Left ventricle myocardium inferior (tissue), 1 donor: ENCODE measurements at regions not wholly inside any gene's neighbourhood (a gene's known extent, or its start where the extent isn't known, plus 50 kb on each side); places are given as distances from the start of the nearest gene placed in this dataset.

Experiments used
- DNase-seq: peaks from one replicate; pipeline ENCODE4 v3.0.0-alpha.2; 2020
- H3K27ac ChIP-seq: fragments of 200-600 bp; replicated peaks from 2 replicates; pipeline ENCODE4 v1.8.0; 2021
- H3K27me3 ChIP-seq: fragments of 200-600 bp; 2 replicates; pipeline ENCODE4 v1.8.0; 2021; ENCODE audit warnings: low read depth
- H3K36me3 ChIP-seq: fragments of 200-600 bp; 2 replicates; pipeline ENCODE4 v1.8.0; 2021
- H3K4me1 ChIP-seq: fragments of 200-600 bp; 2 replicates; pipeline ENCODE4 v1.8.0; 2021
- H3K4me3 ChIP-seq: fragments of 200-600 bp; 2 replicates; pipeline ENCODE4 v1.8.0; 2021; ENCODE audit warnings: mild to moderate bottlenecking, moderate library complexity
- H3K9me3 ChIP-seq: fragments of 200-600 bp; replicated peaks from 2 replicates; pipeline ENCODE4 v1.8.0; 2021
- intact Hi-C: fragments of 100-400 bp; cut with micrococcal nuclease; formaldehyde crosslinking; loops from one replicate; pipeline ENCODE4 v1.11.0; 2022
- TF ChIP-seq, protein P1 (sequence below): fragments of 200-600 bp; IDR thresholded peaks from 2 replicates; pipeline ENCODE4 v1.8.0; 2021; ENCODE audit warnings: antibody characterized with exemption, mild to moderate bottlenecking, borderline replicate concordance
- donor health status: DM: no; HTN: yes; CAD: no; lungs with severe emphysema.

DNA sequence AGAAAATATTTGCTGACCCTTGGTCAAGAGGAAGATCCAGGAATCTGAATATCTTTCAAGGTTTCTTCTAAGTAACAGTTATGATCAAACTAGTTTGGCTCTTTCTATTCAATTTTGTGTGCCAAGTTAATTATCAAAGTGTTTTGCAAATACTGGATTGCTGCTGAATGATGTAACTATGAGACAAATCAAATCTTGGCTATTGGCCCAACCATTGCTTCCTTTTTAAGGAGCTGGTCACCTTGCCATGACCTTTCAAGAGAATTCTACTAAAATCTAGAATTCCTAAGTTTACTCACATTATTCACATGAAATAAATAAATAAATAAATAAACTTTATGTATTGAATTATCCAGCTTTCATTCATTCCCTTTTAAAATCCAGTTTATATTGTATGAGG, 371.8 kb downstream of the SLITRK6 start:
- H3K4me3 ChIP-seq: no peak overlapping the region

DNA sequence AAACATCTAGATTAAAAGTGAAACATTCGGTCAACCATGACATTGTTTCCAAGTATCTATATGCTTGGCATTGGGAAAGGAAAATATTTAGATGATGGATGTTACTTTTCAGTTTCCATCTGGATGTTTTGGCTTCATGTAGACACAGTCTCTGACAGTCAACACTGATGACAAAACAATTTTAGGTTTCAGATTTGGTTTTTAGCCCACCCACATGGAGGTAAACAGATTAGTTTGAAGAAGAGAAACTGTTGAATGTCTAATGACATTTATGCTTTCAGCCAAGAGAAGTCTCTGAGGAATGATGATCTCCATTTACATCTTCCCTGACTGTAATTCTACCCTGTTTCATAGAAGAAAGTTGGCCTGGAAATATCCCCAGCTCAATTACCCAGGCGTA, 379.1 kb downstream of the SLITRK6 start:
- TF ChIP-seq, protein P1, sequence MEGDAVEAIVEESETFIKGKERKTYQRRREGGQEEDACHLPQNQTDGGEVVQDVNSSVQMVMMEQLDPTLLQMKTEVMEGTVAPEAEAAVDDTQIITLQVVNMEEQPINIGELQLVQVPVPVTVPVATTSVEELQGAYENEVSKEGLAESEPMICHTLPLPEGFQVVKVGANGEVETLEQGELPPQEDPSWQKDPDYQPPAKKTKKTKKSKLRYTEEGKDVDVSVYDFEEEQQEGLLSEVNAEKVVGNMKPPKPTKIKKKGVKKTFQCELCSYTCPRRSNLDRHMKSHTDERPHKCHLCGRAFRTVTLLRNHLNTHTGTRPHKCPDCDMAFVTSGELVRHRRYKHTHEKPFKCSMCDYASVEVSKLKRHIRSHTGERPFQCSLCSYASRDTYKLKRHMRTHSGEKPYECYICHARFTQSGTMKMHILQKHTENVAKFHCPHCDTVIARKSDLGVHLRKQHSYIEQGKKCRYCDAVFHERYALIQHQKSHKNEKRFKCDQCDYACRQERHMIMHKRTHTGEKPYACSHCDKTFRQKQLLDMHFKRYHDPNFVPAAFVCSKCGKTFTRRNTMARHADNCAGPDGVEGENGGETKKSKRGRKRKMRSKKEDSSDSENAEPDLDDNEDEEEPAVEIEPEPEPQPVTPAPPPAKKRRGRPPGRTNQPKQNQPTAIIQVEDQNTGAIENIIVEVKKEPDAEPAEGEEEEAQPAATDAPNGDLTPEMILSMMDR: no peak
- DNase-seq: no peak
- intact Hi-C loops: no loop called here
- Histone ChIP-seq H3K27ac (no peak overlapping the region), H3K4me1 (no peaks in the 10 kb centered on the region), H3K36me3 (no peaks in the 10 kb centered on the region), H3K27me3 (no peaks in the 10 kb centered on the region), H3K9me3 (no peaks in the 10 kb centered on the region), H3K4me3 (no peak overlapping the region)

More for the DNA sequence above, 371.8 kb downstream of the SLITRK6 start:
- intact Hi-C loops: no loop called here
- TF ChIP-seq, protein P1: no peak
- no peaks in the 10 kb centered on the region for H3K36me3 ChIP-seq
- DNase-seq: no peak
- no peaks in the 10 kb centered on the region for H3K9me3 ChIP-seq
- H3K27me3 ChIP-seq: no peaks in the 10 kb centered on the region
- H3K27ac ChIP-seq: no peak overlapping the region
- no peaks in the 10 kb centered on the region for H3K4me1 ChIP-seq

DNA sequence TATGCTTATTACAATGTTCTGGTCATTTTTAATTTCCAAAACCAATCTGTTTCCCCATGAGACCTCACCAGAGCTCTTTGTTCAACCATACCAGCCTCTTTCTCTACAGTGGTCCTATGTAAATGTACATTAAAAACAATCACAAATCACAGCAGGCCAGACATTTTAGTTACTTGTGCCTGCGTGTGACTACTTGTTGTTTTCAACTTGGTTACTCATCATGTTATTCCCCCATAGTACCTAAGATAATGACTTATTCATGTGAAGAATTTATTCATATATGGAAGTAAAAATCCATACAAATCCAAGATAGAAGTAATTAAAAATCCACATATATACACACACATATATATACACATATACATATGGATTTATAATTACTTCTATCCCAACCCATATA, 379.6 kb downstream of the SLITRK6 start:
- no peak for DNase-seq
- Histone ChIP-seq H3K36me3 (no peaks in the 10 kb centered on the region), H3K9me3 (no peaks in the 10 kb centered on the region), H3K4me3 (no peak overlapping the region), H3K4me1 (no peaks in the 10 kb centered on the region), H3K27me3 (no peaks in the 10 kb centered on the region), H3K27ac (no peak overlapping the region)
- intact Hi-C loops: no loop called here
- TF ChIP-seq, protein P1: no peak

DNA sequence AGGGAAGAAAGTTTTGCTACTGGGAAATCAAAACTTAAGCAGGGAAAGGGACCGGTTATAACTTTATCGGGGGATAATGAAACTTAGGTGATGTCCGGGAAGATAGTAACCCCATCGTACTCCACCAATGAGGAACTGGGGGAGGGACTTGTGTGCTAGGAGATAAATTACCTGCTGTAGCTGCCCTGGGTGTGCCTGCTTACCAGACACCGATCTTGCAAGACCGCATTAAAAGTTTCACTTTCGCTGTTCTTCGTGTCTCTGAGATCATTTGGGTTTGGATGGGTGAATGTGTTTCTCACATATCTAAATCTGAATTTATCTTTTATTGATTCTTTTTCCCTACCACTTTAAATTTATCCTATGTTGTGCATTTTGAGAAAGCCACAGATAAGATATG, 381.4 kb downstream of the SLITRK6 start:
- Histone ChIP-seq H3K4me3 (no peak overlapping the region), H3K4me1 (no peaks in the 10 kb centered on the region), H3K27me3 (no peaks in the 10 kb centered on the region), H3K27ac (no peak overlapping the region), H3K9me3 (no peaks in the 10 kb centered on the region), H3K36me3 (no peaks in the 10 kb centered on the region)
- DNase-seq: no peak
- TF ChIP-seq, protein P1: no peak
- intact Hi-C loops: no loop called here

DNA sequence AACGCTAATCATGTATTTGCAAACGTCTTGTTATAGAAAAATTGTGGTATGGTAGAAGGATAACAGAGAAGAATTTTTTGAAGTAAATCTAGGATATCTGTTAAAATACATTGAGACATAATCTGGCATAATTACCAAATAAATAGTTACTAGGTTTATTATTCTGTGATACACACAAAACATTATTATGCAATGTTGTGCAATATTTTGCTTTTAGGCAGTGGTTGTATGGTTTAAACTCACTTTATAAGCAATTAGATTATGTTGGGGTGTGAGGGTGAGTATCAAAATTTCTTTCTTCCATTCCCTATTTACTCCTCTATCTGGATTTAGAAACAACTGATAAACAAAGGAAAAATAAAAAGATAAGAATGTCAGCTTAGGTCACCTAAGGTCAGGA, 385.6 kb downstream of the SLITRK6 start:
- TF ChIP-seq, protein P1: no peak
- intact Hi-C loops: no loop called here

DNA sequence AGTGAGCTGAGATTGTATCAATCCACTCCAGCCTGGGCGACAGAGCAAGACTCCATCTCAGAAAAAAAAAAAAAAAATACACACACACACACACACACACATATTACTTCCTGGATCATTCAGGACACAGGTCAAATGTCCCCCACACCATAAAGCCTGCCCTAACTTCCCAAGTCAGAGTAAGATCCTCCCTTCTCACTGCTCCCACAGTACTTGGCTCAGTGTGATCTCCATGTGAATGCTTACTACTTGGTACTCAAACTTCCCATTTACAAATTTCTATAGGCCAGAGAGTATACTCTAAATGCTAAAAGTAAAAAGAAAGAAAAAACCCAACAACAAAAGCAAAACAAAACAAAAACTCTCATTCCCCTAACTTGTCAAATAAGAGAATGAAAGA, 386.8 kb downstream of the SLITRK6 start:
- TF ChIP-seq, protein P1: no peak
- Histone ChIP-seq H3K36me3 (no peaks in the 10 kb centered on the region), H3K27me3 (no peaks in the 10 kb centered on the region), H3K4me1 (no peaks in the 10 kb centered on the region), H3K4me3 (no peak overlapping the region), H3K27ac (no peak overlapping the region), H3K9me3 (no peaks in the 10 kb centered on the region)
- DNase-seq: no peak
- intact Hi-C loops: no loop called here

More for the DNA sequence above, 385.6 kb downstream of the SLITRK6 start:
- DNase-seq: no peak
- Histone ChIP-seq H3K36me3 (no peaks in the 10 kb centered on the region), H3K9me3 (no peaks in the 10 kb centered on the region), H3K4me3 (no peak overlapping the region), H3K4me1 (no peaks in the 10 kb centered on the region), H3K27me3 (no peaks in the 10 kb centered on the region), H3K27ac (no peak overlapping the region)
